ENCODE measurements at regions not wholly inside any gene's neighbourhood (a gene's known extent, or its start where the extent isn't known, plus 50 kb on each side); places are given as distances from the start of the nearest gene placed in this dataset.

GRCh38 chr10:43866712-43867111 is 218.0 kb upstream of the ZNF32 start:
- H3K27me3 ChIP-seq (ENCODE audit: control insufficient read depth in 4 of 4, insufficient read depth in 4 of 4, low read length in 3 of 4), result no peaks in the 10 kb centered on the region
- H3K4me1 ChIP-seq (ENCODE audit: control insufficient read depth in 4 of 4, insufficient read depth in 4 of 4, low read length in 3 of 4), result peaks cover 0 to 5% (median 0%) of the 10 kb centered on the region in 4 donors
- DNase-seq (ENCODE audit: low spot score), result no peak
- TF ChIP-seq REST (IDR thresholded peaks at IDR 0.05) (no peak), FOXA1 (IDR thresholded peaks at IDR 0.05) (no peak), TAF1 (conservative IDR thresholded peaks at IDR 0.05) (no peak), MAX (IDR thresholded peaks at IDR 0.05) (no peak), RAD21 (IDR thresholded peaks at IDR 0.05) (no peak), ATF3 (IDR thresholded peaks at IDR 0.05) (no peak), HNF4G (IDR thresholded peaks at IDR 0.05) (no peak), FOXA2 (IDR thresholded peaks at IDR 0.05) (no peak)
- H3K36me3 ChIP-seq (ENCODE audit: control insufficient read depth in 4 of 4, insufficient read depth in 3 of 4, low read depth in 1 of 4, low read length in 3 of 4), result no peaks in the 10 kb centered on the region
- no peak overlapping the region for H3K4me3 ChIP-seq (ENCODE audit: low read depth in 1 of 3, low read length in 3 of 3)
- H3K9ac ChIP-seq (ENCODE audit: low read depth in 1 of 2, low read length in 2 of 2), result no peak overlapping the region
- no peaks in the 10 kb centered on the region for H3K9me3 ChIP-seq (ENCODE audit: control insufficient read depth in 4 of 4, low read length in 3 of 4)
- 89% methylated on average over 6 of the region's 6 CpGs for WGBS
- no peak overlapping the region for H3K27ac ChIP-seq (ENCODE audit: low read depth in 1 of 2, low read length in 2 of 2)

GRCh38 chr10:43865265-43866135 is 216.8 kb upstream of the ZNF32 start:
- Histone ChIP-seq H3K27me3 (ENCODE audit: control insufficient read depth in 4 of 4, insufficient read depth in 4 of 4, low read length in 3 of 4) (no peaks in the 10 kb centered on the region), H3K27ac (ENCODE audit: low read depth in 1 of 2, low read length in 2 of 2) (no peak overlapping the region), H3K4me3 (ENCODE audit: low read depth in 1 of 3, low read length in 3 of 3) (no peak overlapping the region), H3K9ac (ENCODE audit: low read depth in 1 of 2, low read length in 2 of 2) (no peak overlapping the region), H3K36me3 (ENCODE audit: control insufficient read depth in 4 of 4, insufficient read depth in 3 of 4, low read depth in 1 of 4, low read length in 3 of 4) (no peaks in the 10 kb centered on the region), H3K4me1 (ENCODE audit: control insufficient read depth in 4 of 4, insufficient read depth in 4 of 4, low read length in 3 of 4) (peaks cover 0 to 5% (median 0%) of the 10 kb centered on the region in 4 donors), H3K9me3 (ENCODE audit: control insufficient read depth in 4 of 4, low read length in 3 of 4) (no peaks in the 10 kb centered on the region)
- no peak for TF ChIP-seq ZBTB33 (IDR thresholded peaks at IDR 0.05)
- TF ChIP-seq RXRA (IDR thresholded peaks at IDR 0.05), result no peak
- TF ChIP-seq TAF1 (conservative IDR thresholded peaks at IDR 0.05), result no peak
- no peak for TF ChIP-seq CTCF (IDR thresholded peaks at IDR 0.05; ENCODE audit: low read depth, low read length, missing input control)
- no peak for DNase-seq (ENCODE audit: low spot score)
- 85% methylated on average over 13 of the region's 13 CpGs for WGBS

Data from liver (tissue), 8 donors.